MM.1S (cell line): ENCODE measurements at regions not wholly inside any gene's neighbourhood (a gene's known extent, or its start where the extent isn't known, plus 50 kb on each side); places are given as distances from the start of the nearest gene placed in this dataset.

Experiments
- CTCF ChIP-seq: fragments of 300-600 bp; sonication (generic); IDR thresholded peaks from 2 replicates; pipeline ENCODE4 v1.5.1; 2016; ENCODE audit warnings: antibody characterized with exemption, low read length, mixed read lengths
- EZH2 ChIP-seq: fragments of 300-600 bp; sonication (generic); optimal IDR thresholded peaks from 2 replicates; pipeline ENCODE3; 2017; ENCODE audit warnings: low read depth, mild to moderate bottlenecking, antibody characterized with exemption, low read length, mixed read lengths

GRCh38 chr12:131487388-131488124 lies 223.3 kb upstream of the SFSWAP start:
- TF ChIP-seq CTCF (no peak), EZH2 (no peak)
